ENCODE measurements at regions not wholly inside any gene's neighbourhood (a gene's known extent, or its start where the extent isn't known, plus 50 kb on each side); places are given as distances from the start of the nearest gene placed in this dataset.

DNA sequence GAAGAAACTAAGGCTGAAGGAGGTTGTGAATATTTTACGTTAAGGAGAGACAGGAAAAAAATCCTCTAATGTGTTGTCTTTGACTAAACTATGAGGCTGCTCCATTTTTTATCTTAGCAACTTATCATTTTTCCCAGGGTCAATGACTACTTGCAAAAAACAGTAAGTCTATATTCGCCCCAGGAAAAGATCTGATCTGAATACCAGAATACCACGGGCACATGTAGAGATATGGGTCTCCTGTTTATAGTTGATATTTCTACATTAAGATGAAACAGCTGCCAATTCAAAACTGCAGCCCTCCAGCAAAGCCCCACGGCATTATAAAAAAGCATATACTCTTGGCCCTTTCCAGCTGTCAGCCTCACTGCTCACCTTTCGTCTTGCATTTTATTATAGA lies 358.4 kb downstream of the SH2D4B start:
- TF ChIP-seq, protein P1, sequence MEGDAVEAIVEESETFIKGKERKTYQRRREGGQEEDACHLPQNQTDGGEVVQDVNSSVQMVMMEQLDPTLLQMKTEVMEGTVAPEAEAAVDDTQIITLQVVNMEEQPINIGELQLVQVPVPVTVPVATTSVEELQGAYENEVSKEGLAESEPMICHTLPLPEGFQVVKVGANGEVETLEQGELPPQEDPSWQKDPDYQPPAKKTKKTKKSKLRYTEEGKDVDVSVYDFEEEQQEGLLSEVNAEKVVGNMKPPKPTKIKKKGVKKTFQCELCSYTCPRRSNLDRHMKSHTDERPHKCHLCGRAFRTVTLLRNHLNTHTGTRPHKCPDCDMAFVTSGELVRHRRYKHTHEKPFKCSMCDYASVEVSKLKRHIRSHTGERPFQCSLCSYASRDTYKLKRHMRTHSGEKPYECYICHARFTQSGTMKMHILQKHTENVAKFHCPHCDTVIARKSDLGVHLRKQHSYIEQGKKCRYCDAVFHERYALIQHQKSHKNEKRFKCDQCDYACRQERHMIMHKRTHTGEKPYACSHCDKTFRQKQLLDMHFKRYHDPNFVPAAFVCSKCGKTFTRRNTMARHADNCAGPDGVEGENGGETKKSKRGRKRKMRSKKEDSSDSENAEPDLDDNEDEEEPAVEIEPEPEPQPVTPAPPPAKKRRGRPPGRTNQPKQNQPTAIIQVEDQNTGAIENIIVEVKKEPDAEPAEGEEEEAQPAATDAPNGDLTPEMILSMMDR (IDR thresholded peaks at IDR 0.05): no peak
- TF ChIP-seq POLR2A (IDR thresholded peaks at IDR 0.05): no peak
